Erythroblast (primary cell): ENCODE measurements at regions not wholly inside any gene's neighbourhood (a gene's known extent, or its start where the extent isn't known, plus 50 kb on each side); places are given as distances from the start of the nearest gene placed in this dataset.

Source experiments
- GATA1 ChIP-seq: IDR thresholded peaks from 2 replicates; pipeline ENCODE4 v1.6.1; 2011; ENCODE audit warnings: low read depth, mild to moderate bottlenecking, control low read depth, low read length, moderate library complexity
- POLR2A ChIP-seq: IDR thresholded peaks from 2 replicates; pipeline ENCODE4 v1.6.1; 2011; ENCODE audit warnings: mild to moderate bottlenecking, low read length

- TF ChIP-seq POLR2A (no peak), GATA1 (no peak)
These were observed 650.7 kb upstream of the ZNF337 start for GRCh38 chr20:26347396-26347795.
